Heart right ventricle (tissue), 16 donors: ENCODE measurements at regions not wholly inside any gene's neighbourhood (a gene's known extent, or its start where the extent isn't known, plus 50 kb on each side); places are given as distances from the start of the nearest gene placed in this dataset.

Experiments used
- ATAC-seq, 8 donors: fragments of 200-7000 bp; cut with Tn5 transposase; one replicate each; pipeline ENCODE4 v1.9.1; 2020; ENCODE audit warnings: mild to moderate bottlenecking in 8 of 8, moderate library complexity in 8 of 8, moderate number of reproducible peaks in 1 of 8
- DNase-seq, 2 donors: peaks; one replicate each; pipeline ENCODE4 v3.0.0-alpha.2; 2020
- H3K27ac ChIP-seq, 10 donors: fragments of 200-600 bp; sonication (generic) in 2 of 10; one replicate each; pipeline versions ENCODE4 v1.5.0 to v1.8.0; 2020 to 2022; ENCODE audit warnings: mild to moderate bottlenecking in 3 of 10
- H3K27me3 ChIP-seq, 7 donors: fragments of 200-600 bp; one replicate each; pipeline ENCODE4 v1.8.0; 2021 to 2022; ENCODE audit warnings: mild to moderate bottlenecking in 2 of 7
- H3K36me3 ChIP-seq, 9 donors: fragments of 200-600 bp; sonication (generic) in 1 of 9; one replicate each; pipeline versions ENCODE4 v1.5.0 to v1.8.0; 2020 to 2022; ENCODE audit warnings: mild to moderate bottlenecking in 2 of 9
- H3K4me1 ChIP-seq, 9 donors: fragments of 200-600 bp; sonication (generic) in 1 of 9; one replicate each; pipeline versions ENCODE4 v1.5.0 to v1.8.0; 2020 to 2022; ENCODE audit warnings: mild to moderate bottlenecking in 4 of 9
- H3K4me3 ChIP-seq, 10 donors: fragments of 200-600 bp; sonication (generic) in 2 of 10; one replicate each; pipeline versions ENCODE4 v1.5.0 to v1.8.0; 2020 to 2022; ENCODE audit warnings: mild to moderate bottlenecking in 7 of 10, moderate library complexity in 2 of 10
- H3K9me3 ChIP-seq, 11 donors: fragments of 200-600 bp in 10 of 11; sonication (generic) in 2 of 11; one replicate each; pipeline versions ENCODE4 v1.5.0 to v1.8.0; 2013 to 2022; ENCODE audit warnings: mild to moderate bottlenecking in 2 of 11, control low read depth in 1 of 11, moderate library complexity in 1 of 11
- WGBS, 2 donors: extraction: QIAGEN DNeasy Blood & Tissue Kit; methylation state at CpG; one replicate each; pipeline ENCODE4 v1.1.7; 2013; ENCODE audit warnings: inconsistent platforms in 1 of 2; 5-methylcytosine and 5-hydroxymethylcytosine counted together
- intact Hi-C, 10 donors: fragments of 100-400 bp; cut with DNase I; formaldehyde crosslinking; loops; one replicate each; pipeline versions ENCODE4 v1.11.1 to v1.14.2; 2022
- TF ChIP-seq, protein P1 (sequence below), 9 donors: fragments of 200-600 bp; sonication (generic) in 2 of 9; IDR thresholded peaks; one replicate each; pipeline versions ENCODE4 v1.5.0 to v1.8.0; 2021 to 2022; ENCODE audit warnings: antibody characterized with exemption in 9 of 9, mild to moderate bottlenecking in 5 of 9, moderate library complexity in 1 of 9
- donor health status: Arrhythmogenic right ventricular cardiomyopathy.
- donor health status: ischemic (EF 13 %, LVEDD 7.1; RV severe dilation, severe dysfunction).
- donor health status: healthy with polysubstance abuse.
- donor health status: DM: no; HTN: yes; CAD: no.
- donor health status: DM: no; HTN: no; CAD: no.
- donor health status: ischemic (EF 25% LVEDD 6.9; RV normal size, moderate dysfunction).
- donor health status: ischemic (EF 25% LVEDD 5.7; RV mildly dilated, moderate dysfunction).
- donor health status: healthy.
- donor health status: DM: yes; HTN: yes; CAD: no.
- donor health status: Ischemic cardiomyopathy.
- donor health status: ischemic (EF 35%, LVEDD 5.7; RV mildly dilated, moderate dysfunction).
- donor health status: nonischemic (EF 11% LVEDD 7.7; RV severe dilation, severe dysfunction).
- donor health status: DM: yes; HTN: yes; CAD: no.
- donor health status: PGD.
- donor health status: ischemic (EF 29% LVEDD 5.4; RV normal size, mild dysfunction).
- donor health status: nonischemic (EF 23%, LVEDD 6.1; RV moderate dilation, normal function).

DNA sequence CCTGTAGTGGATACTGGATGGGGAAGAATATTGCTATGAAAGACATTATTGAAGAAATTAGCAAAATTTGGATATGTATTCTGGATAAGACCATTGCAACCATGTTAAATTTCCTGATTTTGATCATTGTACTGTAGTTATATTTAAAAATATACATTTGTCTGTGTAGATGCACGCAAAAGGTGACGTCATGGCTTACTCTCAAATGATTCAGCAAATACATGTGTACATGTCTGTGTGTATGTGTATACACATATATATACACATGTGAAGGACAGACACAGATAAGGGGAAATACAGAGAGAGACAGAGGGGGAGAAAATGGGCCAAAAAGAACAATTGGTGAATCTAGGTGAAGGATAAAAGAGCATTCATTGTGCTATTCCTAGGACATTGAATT lies 82.3 kb upstream of the PLCB4 start:
- ATAC-seq (no peak), DNase-seq (no peak)
- Histone ChIP-seq H3K27me3 (no peaks in the 10 kb centered on the region), H3K27ac (no peak overlapping the region), H3K4me3 (no peak overlapping the region), H3K9me3 (no peaks in the 10 kb centered on the region), H3K4me1 (peaks cover 0 to 7% (median 0%) of the 10 kb centered on the region in 9 donors), H3K36me3 (no peaks in the 10 kb centered on the region)
- intact Hi-C loops, result no loop called here
- TF ChIP-seq, protein P1, sequence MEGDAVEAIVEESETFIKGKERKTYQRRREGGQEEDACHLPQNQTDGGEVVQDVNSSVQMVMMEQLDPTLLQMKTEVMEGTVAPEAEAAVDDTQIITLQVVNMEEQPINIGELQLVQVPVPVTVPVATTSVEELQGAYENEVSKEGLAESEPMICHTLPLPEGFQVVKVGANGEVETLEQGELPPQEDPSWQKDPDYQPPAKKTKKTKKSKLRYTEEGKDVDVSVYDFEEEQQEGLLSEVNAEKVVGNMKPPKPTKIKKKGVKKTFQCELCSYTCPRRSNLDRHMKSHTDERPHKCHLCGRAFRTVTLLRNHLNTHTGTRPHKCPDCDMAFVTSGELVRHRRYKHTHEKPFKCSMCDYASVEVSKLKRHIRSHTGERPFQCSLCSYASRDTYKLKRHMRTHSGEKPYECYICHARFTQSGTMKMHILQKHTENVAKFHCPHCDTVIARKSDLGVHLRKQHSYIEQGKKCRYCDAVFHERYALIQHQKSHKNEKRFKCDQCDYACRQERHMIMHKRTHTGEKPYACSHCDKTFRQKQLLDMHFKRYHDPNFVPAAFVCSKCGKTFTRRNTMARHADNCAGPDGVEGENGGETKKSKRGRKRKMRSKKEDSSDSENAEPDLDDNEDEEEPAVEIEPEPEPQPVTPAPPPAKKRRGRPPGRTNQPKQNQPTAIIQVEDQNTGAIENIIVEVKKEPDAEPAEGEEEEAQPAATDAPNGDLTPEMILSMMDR (IDR thresholded peaks at IDR 0.05), result no peak
- 95 to 100% methylated on average over 2 of the region's 2 CpGs for WGBS, 2 donors

DNA sequence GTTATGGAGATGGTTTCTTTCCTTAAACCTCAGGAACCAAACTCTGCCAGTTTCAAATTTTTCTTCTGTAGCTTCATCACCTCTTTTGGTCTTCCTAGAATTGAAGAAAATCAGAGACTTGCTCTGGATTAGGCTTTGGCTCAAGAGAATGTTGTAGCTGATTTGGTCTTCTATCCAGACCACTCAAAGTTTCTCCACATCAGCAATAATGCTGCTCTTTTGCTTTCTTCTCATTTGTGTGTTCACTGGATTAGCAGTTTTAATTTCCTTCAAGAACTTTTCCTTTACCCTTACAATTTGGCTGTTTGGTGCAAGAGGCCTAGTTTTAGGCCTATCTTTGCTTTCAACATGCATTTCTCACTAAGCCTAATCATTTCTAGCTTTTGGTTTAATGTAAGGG lies 78.1 kb upstream of the PLCB4 start:
- Histone ChIP-seq H3K27me3 (no peaks in the 10 kb centered on the region), H3K9me3 (peaks cover 0 to 5% (median 0%) of the 10 kb centered on the region in 11 donors), H3K4me1 (peaks cover 0 to 12% (median 4%) of the 10 kb centered on the region in 9 donors), H3K4me3 (no peak overlapping the region), H3K27ac (no peak overlapping the region), H3K36me3 (no peaks in the 10 kb centered on the region)
- no peak for ATAC-seq
- TF ChIP-seq, protein P1 (IDR thresholded peaks at IDR 0.05), result no peak
- intact Hi-C loops, result no loop called here
- DNase-seq, result no peak

DNA sequence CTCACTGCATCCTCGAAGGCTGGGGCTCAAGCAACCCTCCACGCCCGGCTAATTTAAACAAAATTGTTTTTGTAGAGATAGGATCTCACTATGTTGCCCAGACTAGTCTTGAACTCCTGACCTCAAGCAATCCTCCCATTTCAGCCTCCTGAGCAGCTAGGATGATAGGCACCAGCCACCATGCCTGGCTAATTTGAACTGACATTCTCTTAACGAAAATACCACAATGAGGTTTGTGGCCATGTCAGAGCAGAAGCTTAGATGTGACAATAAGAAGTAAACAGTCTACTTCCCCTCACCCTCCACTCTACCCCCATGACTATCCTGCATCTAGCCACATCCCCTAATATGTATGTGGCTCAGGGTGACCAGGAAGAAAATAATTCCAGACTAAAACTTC lies 74.8 kb upstream of the PLCB4 start:
- 84 to 91% methylated on average over 4 of the region's 4 CpGs for WGBS, 2 donors
- intact Hi-C loops, result no loop called here

DNA sequence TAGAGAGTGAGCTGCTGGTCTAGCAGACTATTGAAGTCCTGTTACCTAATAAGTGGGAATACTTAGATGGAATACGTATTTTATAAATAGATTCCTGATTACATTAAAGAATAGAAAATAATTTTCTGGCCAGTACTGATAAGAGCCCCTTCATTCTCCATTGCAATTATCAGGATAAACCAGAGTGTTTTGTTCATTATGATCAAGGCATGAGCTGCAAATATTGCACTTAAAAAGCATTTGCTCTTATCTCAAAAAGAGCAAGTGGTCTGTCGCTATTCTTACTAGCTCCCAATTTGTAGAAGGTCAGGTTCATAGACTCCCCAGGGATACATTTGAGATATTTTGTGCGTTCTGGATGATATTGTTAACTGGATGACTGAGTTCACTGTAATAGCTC lies 73.1 kb upstream of the PLCB4 start:
- TF ChIP-seq, protein P1 (IDR thresholded peaks at IDR 0.05), result no peak

More for the DNA sequence above, 74.8 kb upstream of the PLCB4 start:
- Histone ChIP-seq H3K36me3 (no peaks in the 10 kb centered on the region), H3K4me3 (no peak overlapping the region), H3K9me3 (peaks cover 0 to 5% (median 0%) of the 10 kb centered on the region in 11 donors), H3K27ac (no peak overlapping the region), H3K27me3 (no peaks in the 10 kb centered on the region), H3K4me1 (peaks cover 0 to 22% (median 6%) of the 10 kb centered on the region in 9 donors)
- TF ChIP-seq, protein P1 (IDR thresholded peaks at IDR 0.05), result no peak
- no peak for DNase-seq
- no peak for ATAC-seq

More for the DNA sequence above, 73.1 kb upstream of the PLCB4 start:
- intact Hi-C loops, result no loop called here
- peaks cover 0 to 22% (median 6%) of the 10 kb centered on the region in 9 donors for H3K4me1 ChIP-seq
- ATAC-seq (peak in 4 of 8 donors; percentile 22 to 47 (median 42)), DNase-seq (no peak)
- peaks cover 0 to 5% (median 0%) of the 10 kb centered on the region in 11 donors for H3K9me3 ChIP-seq
- peak overlapping the region in 1 of 10 donors; percentile 6 for H3K27ac ChIP-seq
- H3K27me3 ChIP-seq, result no peaks in the 10 kb centered on the region
- no peaks in the 10 kb centered on the region for H3K36me3 ChIP-seq
- no peak overlapping the region for H3K4me3 ChIP-seq
- WGBS, 2 donors, result 10 to 16% methylated on average over 3 of the region's 3 CpGs
